ENCODE measurements at regions not wholly inside any gene's neighbourhood (a gene's known extent, or its start where the extent isn't known, plus 50 kb on each side); places are given as distances from the start of the nearest gene placed in this dataset.

- TF ChIP-seq, protein P1, sequence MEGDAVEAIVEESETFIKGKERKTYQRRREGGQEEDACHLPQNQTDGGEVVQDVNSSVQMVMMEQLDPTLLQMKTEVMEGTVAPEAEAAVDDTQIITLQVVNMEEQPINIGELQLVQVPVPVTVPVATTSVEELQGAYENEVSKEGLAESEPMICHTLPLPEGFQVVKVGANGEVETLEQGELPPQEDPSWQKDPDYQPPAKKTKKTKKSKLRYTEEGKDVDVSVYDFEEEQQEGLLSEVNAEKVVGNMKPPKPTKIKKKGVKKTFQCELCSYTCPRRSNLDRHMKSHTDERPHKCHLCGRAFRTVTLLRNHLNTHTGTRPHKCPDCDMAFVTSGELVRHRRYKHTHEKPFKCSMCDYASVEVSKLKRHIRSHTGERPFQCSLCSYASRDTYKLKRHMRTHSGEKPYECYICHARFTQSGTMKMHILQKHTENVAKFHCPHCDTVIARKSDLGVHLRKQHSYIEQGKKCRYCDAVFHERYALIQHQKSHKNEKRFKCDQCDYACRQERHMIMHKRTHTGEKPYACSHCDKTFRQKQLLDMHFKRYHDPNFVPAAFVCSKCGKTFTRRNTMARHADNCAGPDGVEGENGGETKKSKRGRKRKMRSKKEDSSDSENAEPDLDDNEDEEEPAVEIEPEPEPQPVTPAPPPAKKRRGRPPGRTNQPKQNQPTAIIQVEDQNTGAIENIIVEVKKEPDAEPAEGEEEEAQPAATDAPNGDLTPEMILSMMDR (IDR thresholded peaks at IDR 0.05; ENCODE audit: unreplicated experiment): no peak
- H3K9me3 Mint-ChIP-seq (ENCODE audit: low read depth, unreplicated experiment): peaks cover 3% of the 10 kb centered on the region
- DNase-seq: no peak
- H3K36me3 Mint-ChIP-seq (ENCODE audit: insufficient read depth, unreplicated experiment): no peaks in the 10 kb centered on the region
- H3K27ac Mint-ChIP-seq (ENCODE audit: unreplicated experiment): no peak overlapping the region
- no peak overlapping the region for H3K4me3 Mint-ChIP-seq (ENCODE audit: low read depth, unreplicated experiment)
- H3K4me1 Mint-ChIP-seq (ENCODE audit: low read depth, unreplicated experiment): no peaks in the 10 kb centered on the region
- intact Hi-C loops (cut with micrococcal nuclease; ENCODE audit: unreplicated experiment): no loop called here
- no peaks in the 10 kb centered on the region for H3K27me3 Mint-ChIP-seq (ENCODE audit: unreplicated experiment)
- no TSS peak for BruUV-seq (replicated peaks)
- CTCF ChIA-PET: no interaction called here
These were observed 1026.4 kb upstream of the ADGRL3 start for GRCh38 chr4:60173718-60174117.

- no peak for DNase-seq
- TF ChIP-seq, protein P1 (IDR thresholded peaks at IDR 0.05; ENCODE audit: unreplicated experiment): no peak
- H3K9me3 Mint-ChIP-seq (ENCODE audit: low read depth, unreplicated experiment): peaks cover 3% of the 10 kb centered on the region
- H3K4me3 Mint-ChIP-seq (ENCODE audit: low read depth, unreplicated experiment): no peak overlapping the region
- CTCF ChIA-PET: no interaction called here
- H3K4me1 Mint-ChIP-seq (ENCODE audit: low read depth, unreplicated experiment): no peaks in the 10 kb centered on the region
- H3K27me3 Mint-ChIP-seq (ENCODE audit: unreplicated experiment): no peaks in the 10 kb centered on the region
- intact Hi-C loops (cut with micrococcal nuclease; ENCODE audit: unreplicated experiment): no loop called here
- no TSS peak for BruUV-seq (replicated peaks)
- no peak overlapping the region for H3K27ac Mint-ChIP-seq (ENCODE audit: unreplicated experiment)
- no peaks in the 10 kb centered on the region for H3K36me3 Mint-ChIP-seq (ENCODE audit: insufficient read depth, unreplicated experiment)
These were observed 1024.9 kb upstream of the ADGRL3 start for GRCh38 chr4:60175241-60175640.

DNA sequence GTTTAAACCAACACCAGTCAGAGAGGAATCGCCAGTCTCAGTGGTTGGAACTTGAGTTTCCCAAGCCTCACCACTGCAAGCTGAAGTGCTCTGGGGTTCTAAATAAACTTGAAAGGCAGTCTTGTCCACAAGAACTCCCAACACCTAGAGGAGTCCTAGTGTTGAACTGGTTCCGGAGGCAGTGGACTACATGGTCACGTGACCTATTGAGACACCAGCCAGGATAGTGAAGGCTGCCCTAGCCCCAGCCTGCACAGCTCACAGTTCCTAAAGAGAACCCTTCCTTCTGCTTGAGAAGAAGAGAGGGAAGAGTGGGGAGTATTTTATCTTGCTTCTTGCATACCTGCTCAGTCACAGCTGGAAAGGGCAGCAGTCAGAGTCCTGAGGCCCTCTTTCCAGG lies 1012.7 kb upstream of the ADGRL3 start:
- H3K4me1 Mint-ChIP-seq (ENCODE audit: low read depth, unreplicated experiment): no peaks in the 10 kb centered on the region
- intact Hi-C loops (cut with micrococcal nuclease; ENCODE audit: unreplicated experiment): no loop called here
- no peak overlapping the region for H3K27ac Mint-ChIP-seq (ENCODE audit: unreplicated experiment)
- DNase-seq: no peak
- no peak overlapping the region for H3K4me3 Mint-ChIP-seq (ENCODE audit: low read depth, unreplicated experiment)
- H3K9me3 Mint-ChIP-seq (ENCODE audit: low read depth, unreplicated experiment): no peaks in the 10 kb centered on the region
- no peaks in the 10 kb centered on the region for H3K36me3 Mint-ChIP-seq (ENCODE audit: insufficient read depth, unreplicated experiment)
- TF ChIP-seq, protein P1 (IDR thresholded peaks at IDR 0.05; ENCODE audit: unreplicated experiment): no peak
- CTCF ChIA-PET: no interaction called here
- no peaks in the 10 kb centered on the region for H3K27me3 Mint-ChIP-seq (ENCODE audit: unreplicated experiment)
- BruUV-seq (replicated peaks): no TSS peak

DNA sequence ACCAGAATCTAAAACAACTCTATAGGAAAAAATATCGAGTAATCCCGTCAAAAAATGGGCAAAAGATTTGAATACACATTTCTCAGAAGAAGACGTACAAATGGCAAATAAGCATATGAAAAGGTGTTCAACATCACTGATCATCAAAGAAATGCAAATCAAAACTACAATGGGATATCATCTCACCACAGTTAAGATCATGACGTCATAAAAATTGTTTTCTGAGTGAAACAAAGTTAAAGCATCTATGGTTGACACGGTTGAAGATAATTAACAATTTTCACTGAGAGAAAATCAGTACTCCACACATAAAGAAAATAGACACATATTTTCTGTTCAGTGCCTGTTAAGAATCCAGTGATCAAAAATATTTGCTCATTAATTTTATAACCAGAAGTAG lies 1010.8 kb upstream of the ADGRL3 start:
- H3K27ac Mint-ChIP-seq (ENCODE audit: unreplicated experiment): no peak overlapping the region
- H3K27me3 Mint-ChIP-seq (ENCODE audit: unreplicated experiment): no peaks in the 10 kb centered on the region
- CTCF ChIA-PET: no interaction called here
- BruUV-seq (replicated peaks): no TSS peak
- H3K4me1 Mint-ChIP-seq (ENCODE audit: low read depth, unreplicated experiment): no peaks in the 10 kb centered on the region
- no peak overlapping the region for H3K4me3 Mint-ChIP-seq (ENCODE audit: low read depth, unreplicated experiment)
- intact Hi-C loops (cut with micrococcal nuclease; ENCODE audit: unreplicated experiment): no loop called here
- TF ChIP-seq, protein P1 (IDR thresholded peaks at IDR 0.05; ENCODE audit: unreplicated experiment): no peak
- H3K9me3 Mint-ChIP-seq (ENCODE audit: low read depth, unreplicated experiment): no peaks in the 10 kb centered on the region
- no peaks in the 10 kb centered on the region for H3K36me3 Mint-ChIP-seq (ENCODE audit: insufficient read depth, unreplicated experiment)
- DNase-seq: no peak

- BruUV-seq (replicated peaks): no TSS peak
- Mint-ChIP-seq H3K9me3 (ENCODE audit: low read depth, unreplicated experiment) (no peaks in the 10 kb centered on the region), H3K4me3 (ENCODE audit: low read depth, unreplicated experiment) (no peak overlapping the region), H3K27ac (ENCODE audit: unreplicated experiment) (no peak overlapping the region), H3K36me3 (ENCODE audit: insufficient read depth, unreplicated experiment) (no peaks in the 10 kb centered on the region), H3K4me1 (ENCODE audit: low read depth, unreplicated experiment) (no peaks in the 10 kb centered on the region), H3K27me3 (ENCODE audit: unreplicated experiment) (no peaks in the 10 kb centered on the region)
- TF ChIP-seq, protein P1 (IDR thresholded peaks at IDR 0.05; ENCODE audit: unreplicated experiment): no peak
- CTCF ChIA-PET: no interaction called here
- intact Hi-C loops (cut with micrococcal nuclease; ENCODE audit: unreplicated experiment): no loop called here
- no peak for DNase-seq
These were observed 1005.9 kb upstream of the ADGRL3 start for GRCh38 chr4:60194214-60194613.

All from Calu3 (cell line).